DND-41 (cell line): ENCODE measurements at regions not wholly inside any gene's neighbourhood (a gene's known extent, or its start where the extent isn't known, plus 50 kb on each side); places are given as distances from the start of the nearest gene placed in this dataset.

Experiments
- ATAC-seq: fragments of 200-7000 bp; cut with Tn5 transposase; 3 replicates; pipeline ENCODE4 v1.9.1; 2021; ENCODE audit warnings: low read depth; ENCODE audit not compliant: insufficient read depth
- DNase-seq: peaks from one replicate; pipeline ENCODE4 v3.0.0-alpha.2; 2020
- H2AFZ ChIP-seq: 2 replicates; pipeline ENCODE4 v1.6.0; 2012; ENCODE audit warnings: low read depth, low read length
- H3K27ac ChIP-seq: 2 replicates; pipeline ENCODE4 v1.5.1; 2012; ENCODE audit warnings: low read length, inconsistent platforms
- H3K27me3 ChIP-seq: fragments of 200-600 bp; sonication (generic); 2 replicates; pipeline ENCODE4 v1.6.0; 2012; ENCODE audit warnings: low read length, mild to moderate bottlenecking, inconsistent platforms; ENCODE audit not compliant: insufficient read depth, poor library complexity
- H3K36me3 ChIP-seq: 2 replicates; pipeline ENCODE4 v1.5.1; 2012; ENCODE audit warnings: low read length, inconsistent platforms; ENCODE audit not compliant: insufficient read depth
- H3K4me1 ChIP-seq: 2 replicates; pipeline ENCODE4 v1.5.1; 2012; ENCODE audit warnings: mild to moderate bottlenecking, low read length; ENCODE audit not compliant: insufficient read depth
- H3K4me2 ChIP-seq: 2 replicates; pipeline ENCODE4 v1.6.0; 2012; ENCODE audit warnings: mild to moderate bottlenecking, moderate library complexity, low read length, inconsistent platforms; ENCODE audit not compliant: insufficient read depth
- H3K4me3 ChIP-seq, 2 experiments: fragments of 200-600 bp in 1 of 2; shearing (Covaris generic) in 1 of 2; 2 replicates each; pipeline ENCODE4 v1.5.1; 2012 to 2016; ENCODE audit warnings: inconsistent platforms in 2 of 2, low read length in 2 of 2, mild to moderate bottlenecking in 2 of 2, low read depth in 1 of 2, moderate library complexity in 1 of 2
- H3K79me2 ChIP-seq: 2 replicates; pipeline ENCODE4 v1.6.0; 2012; ENCODE audit warnings: low read length, inconsistent platforms; ENCODE audit not compliant: insufficient read depth
- H3K9ac ChIP-seq: 2 replicates; pipeline ENCODE4 v1.6.0; 2012; ENCODE audit warnings: low read depth, mild to moderate bottlenecking, inconsistent platforms, low read length, moderate library complexity
- H3K9me3 ChIP-seq: 2 replicates; pipeline ENCODE4 v1.5.1; 2012; ENCODE audit warnings: low read length, moderate library complexity, mild to moderate bottlenecking, inconsistent platforms; ENCODE audit not compliant: insufficient read depth, severe bottlenecking
- H4K20me1 ChIP-seq: 2 replicates; pipeline ENCODE4 v1.6.0; 2012; ENCODE audit warnings: low read length; ENCODE audit not compliant: insufficient read depth
- CTCF ChIP-seq: IDR thresholded peaks from 2 replicates; pipeline ENCODE4 v1.5.1; 2012; ENCODE audit warnings: borderline replicate concordance, low read length, moderate library complexity, mild to moderate bottlenecking; ENCODE audit not compliant: poor library complexity, severe bottlenecking; ENCODE audit errors: extremely low read depth
- EZH2 ChIP-seq: IDR thresholded peaks from 3 replicates; pipeline ENCODE4 v1.6.1; 2012; ENCODE audit warnings: borderline replicate concordance, low read depth, mild to moderate bottlenecking, moderate library complexity, low read length, inconsistent platforms; ENCODE audit not compliant: severe bottlenecking

GRCh38 chr4:13160920-13161319 is 323.2 kb downstream of the RAB28 start:
- no peak overlapping the region for H2AFZ ChIP-seq
- H3K4me2 ChIP-seq, result no peak overlapping the region
- TF ChIP-seq CTCF, result no peak
- TF ChIP-seq EZH2, result no peak
- no peak overlapping the region for H3K4me3 ChIP-seq
- no peaks in the 10 kb centered on the region for H3K27me3 ChIP-seq
- ATAC-seq (no peak), DNase-seq (no peak)
- no peak overlapping the region for H3K9ac ChIP-seq
- H3K9me3 ChIP-seq, result no peaks in the 10 kb centered on the region
- H3K79me2 ChIP-seq, result no peaks in the 10 kb centered on the region
- H3K36me3 ChIP-seq, result no peaks in the 10 kb centered on the region
- no peaks in the 10 kb centered on the region for H3K4me1 ChIP-seq
- no peak overlapping the region for H3K27ac ChIP-seq
- no peaks in the 10 kb centered on the region for H4K20me1 ChIP-seq

- Histone ChIP-seq H3K27me3 (no peaks in the 10 kb centered on the region), H2AFZ (no peak overlapping the region), H3K4me2 (no peak overlapping the region), H3K79me2 (no peaks in the 10 kb centered on the region), H3K9ac (no peak overlapping the region), H3K36me3 (no peaks in the 10 kb centered on the region), H3K4me1 (no peaks in the 10 kb centered on the region), H3K27ac (no peak overlapping the region), H3K4me3 (no peak overlapping the region), H4K20me1 (no peaks in the 10 kb centered on the region), H3K9me3 (no peaks in the 10 kb centered on the region)
- TF ChIP-seq EZH2, result no peak
- no peak for TF ChIP-seq CTCF
- DNase-seq, result no peak
- no peak for ATAC-seq
Measured at GRCh38 chr4:13159041-13159620, 325.0 kb downstream of the RAB28 start.

- no peak overlapping the region for H3K4me2 ChIP-seq
- H4K20me1 ChIP-seq, result no peaks in the 10 kb centered on the region
- H3K4me3 ChIP-seq, result no peak overlapping the region
- no peaks in the 10 kb centered on the region for H3K9me3 ChIP-seq
- H3K36me3 ChIP-seq, result no peaks in the 10 kb centered on the region
- H3K27me3 ChIP-seq, result no peaks in the 10 kb centered on the region
- ATAC-seq (no peak), DNase-seq (no peak)
- H3K27ac ChIP-seq, result no peak overlapping the region
- no peaks in the 10 kb centered on the region for H3K4me1 ChIP-seq
- H2AFZ ChIP-seq, result no peak overlapping the region
- no peak overlapping the region for H3K9ac ChIP-seq
- TF ChIP-seq EZH2 (no peak), CTCF (no peak)
- H3K79me2 ChIP-seq, result no peaks in the 10 kb centered on the region
Measured at GRCh38 chr4:13151194-13151593, 332.9 kb downstream of the RAB28 start.
